H9 (cell line): ENCODE measurements at regions not wholly inside any gene's neighbourhood (a gene's known extent, or its start where the extent isn't known, plus 50 kb on each side); places are given as distances from the start of the nearest gene placed in this dataset.

Experiments used
- DNase-seq: peaks from one replicate; pipeline ENCODE4 v3.0.0-alpha.2; 2017
- H2AFZ ChIP-seq: one replicate; pipeline ENCODE4 v1.6.1; 2013; ENCODE audit warnings: mild to moderate bottlenecking, low read length, control low read depth, moderate library complexity
- H2AK5ac ChIP-seq: 2 replicates; pipeline ENCODE4 v1.6.1; 2013; ENCODE audit warnings: low read length, control low read depth, mixed read lengths; ENCODE audit not compliant: insufficient read length
- H2BK120ac ChIP-seq: one replicate; pipeline ENCODE4 v1.6.1; 2013; ENCODE audit warnings: low read depth, mild to moderate bottlenecking, low read length, control low read depth, inconsistent platforms; ENCODE audit not compliant: poor library complexity, severe bottlenecking
- H2BK12ac ChIP-seq: 2 replicates; pipeline ENCODE4 v1.6.1; 2013; ENCODE audit warnings: low read length, control low read depth, mixed read lengths, low read depth; ENCODE audit not compliant: insufficient read length
- H2BK15ac ChIP-seq: 2 replicates; pipeline ENCODE4 v1.6.1; 2013; ENCODE audit warnings: low read depth, low read length, control low read depth
- H2BK20ac ChIP-seq: one replicate; pipeline ENCODE4 v1.6.1; 2013; ENCODE audit warnings: low read depth, mild to moderate bottlenecking, low read length, control low read depth, inconsistent platforms; ENCODE audit not compliant: poor library complexity, severe bottlenecking
- H2BK5ac ChIP-seq: 2 replicates; pipeline ENCODE4 v1.6.1; 2013; ENCODE audit warnings: low read length, control low read depth, mixed read lengths; ENCODE audit not compliant: insufficient read length
- H3K14ac ChIP-seq: 2 replicates; pipeline ENCODE4 v1.6.1; 2013; ENCODE audit warnings: low read length, control low read depth; ENCODE audit not compliant: insufficient read depth
- H3K18ac ChIP-seq: 2 replicates; pipeline ENCODE4 v1.6.1; 2013; ENCODE audit warnings: low read depth, mild to moderate bottlenecking, mixed read lengths, low read length, control low read depth; ENCODE audit not compliant: insufficient read length
- H3K23ac ChIP-seq: 2 replicates; pipeline ENCODE4 v1.6.1; 2013; ENCODE audit warnings: low read length, control low read depth, mixed read lengths, low read depth; ENCODE audit not compliant: insufficient read length
- H3K23me2 ChIP-seq: 2 replicates; pipeline ENCODE4 v1.6.1; 2013; ENCODE audit warnings: low read depth, mild to moderate bottlenecking, mixed read lengths, low read length, control low read depth; ENCODE audit not compliant: insufficient read length, poor library complexity, severe bottlenecking
- H3K27ac ChIP-seq: 2 replicates; pipeline ENCODE4 v1.5.1; 2013; ENCODE audit warnings: low read length, control low read depth, mixed read lengths, low read depth; ENCODE audit not compliant: insufficient read length
- H3K27me3 ChIP-seq: 2 replicates; pipeline ENCODE4 v1.6.1; 2013; ENCODE audit warnings: low read length, control low read depth, inconsistent platforms; ENCODE audit not compliant: insufficient read depth
- H3K4ac ChIP-seq: 2 replicates; pipeline ENCODE4 v1.6.1; 2013; ENCODE audit warnings: low read depth, mild to moderate bottlenecking, control low read depth, inconsistent platforms, low read length, moderate library complexity
- H3K4me1 ChIP-seq: 2 replicates; pipeline ENCODE4 v1.6.1; 2013; ENCODE audit warnings: low read length, control low read depth, inconsistent platforms; ENCODE audit not compliant: insufficient read depth
- H3K4me2 ChIP-seq: 2 replicates; pipeline ENCODE4 v1.6.1; 2013; ENCODE audit warnings: low read length, control low read depth, mixed read lengths; ENCODE audit not compliant: insufficient read length, insufficient read depth
- H3K56ac ChIP-seq: 2 replicates; pipeline ENCODE4 v1.6.1; 2013; ENCODE audit warnings: low read depth, mild to moderate bottlenecking, mixed read lengths, low read length, control low read depth; ENCODE audit not compliant: insufficient read length
- H3K79me1 ChIP-seq: 2 replicates; pipeline ENCODE4 v1.6.1; 2013; ENCODE audit warnings: low read depth, mild to moderate bottlenecking, moderate library complexity, low read length, control low read depth, inconsistent platforms; ENCODE audit not compliant: insufficient read depth, poor library complexity, severe bottlenecking
- H3K79me2 ChIP-seq: 2 replicates; pipeline ENCODE4 v1.6.1; 2013; ENCODE audit warnings: low read length, control low read depth, inconsistent platforms; ENCODE audit not compliant: insufficient read depth
- H3K9ac ChIP-seq: 2 replicates; pipeline ENCODE4 v1.6.1; 2013; ENCODE audit warnings: low read length, control low read depth, mixed read lengths; ENCODE audit not compliant: insufficient read length; ENCODE audit errors: extremely low read depth
- H3K9me3 ChIP-seq: one replicate; pipeline ENCODE4 v1.6.1; 2013; ENCODE audit warnings: low read depth, low read length, inconsistent platforms; ENCODE audit not compliant: control insufficient read depth
- H3T11ph ChIP-seq: one replicate; pipeline ENCODE4 v1.6.1; 2013; ENCODE audit warnings: mild to moderate bottlenecking, low read length, control low read depth, inconsistent platforms
- H4K20me1 ChIP-seq: one replicate; pipeline ENCODE4 v1.6.1; 2013; ENCODE audit not compliant: control insufficient read depth, insufficient read length, insufficient read depth
- H4K5ac ChIP-seq: 2 replicates; pipeline ENCODE4 v1.6.1; 2013; ENCODE audit warnings: low read depth, mild to moderate bottlenecking, mixed read lengths, low read length, control low read depth; ENCODE audit not compliant: insufficient read length
- H4K8ac ChIP-seq: replicated peaks from 2 replicates; pipeline ENCODE4 v1.6.1; 2013; ENCODE audit warnings: low read length, control low read depth, mixed read lengths, low read depth; ENCODE audit not compliant: insufficient read length
- H4K91ac ChIP-seq: 2 replicates; pipeline ENCODE4 v1.6.1; 2013; ENCODE audit warnings: low read depth, mild to moderate bottlenecking, moderate library complexity, mixed read lengths, low read length, control low read depth; ENCODE audit not compliant: insufficient read length
- H3K27ac Mint-ChIP-seq, 3 experiments: 2 replicates in 2 of 3; 3 replicates in 1 of 3; pipeline ENCODE4 v1.8.0; 2020 to 2021; ENCODE audit warnings: mixed read lengths in 3 of 3, mild to moderate bottlenecking in 1 of 3, moderate library complexity in 1 of 3
- H3K27me3 Mint-ChIP-seq: 2 replicates; pipeline ENCODE4 v1.8.0; 2021; ENCODE audit warnings: low read depth, mild to moderate bottlenecking, moderate library complexity, mixed read lengths
- H3K36me3 Mint-ChIP-seq, 3 experiments: 2 replicates in 2 of 3; 3 replicates in 1 of 3; pipeline ENCODE4 v1.8.0; 2020 to 2021; ENCODE audit warnings: low read depth in 3 of 3, mixed read lengths in 3 of 3; ENCODE audit not compliant: insufficient read depth in 1 of 3
- H3K4me1 Mint-ChIP-seq, 2 experiments: 2 replicates each; pipeline ENCODE4 v1.8.0; 2020; ENCODE audit warnings: mixed read lengths in 2 of 2
- H3K4me3 Mint-ChIP-seq, 2 experiments: 2 replicates in 1 of 2; 3 replicates in 1 of 2; pipeline ENCODE4 v1.8.0; 2020 to 2021; ENCODE audit warnings: mild to moderate bottlenecking in 2 of 2, mixed read lengths in 2 of 2, moderate library complexity in 1 of 2
- H3K9me3 Mint-ChIP-seq, 2 experiments: 2 replicates in 1 of 2; 3 replicates in 1 of 2; pipeline ENCODE4 v1.8.0; 2020; ENCODE audit warnings: mild to moderate bottlenecking in 2 of 2, mixed read lengths in 2 of 2, moderate library complexity in 1 of 2
- WGBS: extraction: QIAGEN DNeasy Blood & Tissue Kit; methylation state at CpG from one replicate; pipeline ENCODE4 v1.1.7; 2013; ENCODE audit warnings: missing lambda C conversion rate, low lambda C conversion rate, mixed read lengths; ENCODE audit not compliant: insufficient read length; ENCODE audit errors: extremely low coverage; 5-methylcytosine and 5-hydroxymethylcytosine counted together
- TF ChIP-seq, protein P1 (sequence below): fragments of 200-600 bp; sonication (generic); conservative IDR thresholded peaks from 3 replicates; pipeline ENCODE4 v1.8.0; 2021; ENCODE audit warnings: antibody characterized with exemption, mild to moderate bottlenecking

DNA sequence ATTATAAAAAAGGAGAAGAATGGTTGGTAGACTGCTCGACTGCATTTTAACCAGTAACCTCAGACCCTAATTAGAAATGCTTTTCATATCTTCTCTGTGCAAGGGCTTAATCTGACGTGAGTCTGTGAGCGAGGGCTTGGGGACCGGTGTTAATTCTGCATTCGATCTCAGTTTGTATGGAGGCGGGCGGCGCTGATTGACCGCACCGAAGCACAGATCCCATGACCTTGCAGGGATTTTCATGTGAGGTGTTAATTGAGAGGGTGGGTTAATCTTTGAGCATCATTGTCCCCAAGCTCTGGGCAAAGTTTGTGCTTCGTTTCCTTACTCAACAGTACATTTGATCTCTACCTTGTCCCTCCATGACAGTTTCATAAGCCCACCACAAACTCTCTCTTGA, 250.9 kb downstream of the NR2F2 start:
- no peak overlapping the region for H3K27ac Mint-ChIP-seq
- H3K4ac ChIP-seq, result no peak overlapping the region

More for the DNA sequence above, 250.9 kb downstream of the NR2F2 start:
- no peak overlapping the region for H3K27ac ChIP-seq
- H3K79me2 ChIP-seq, result no peaks in the 10 kb centered on the region
- H3K18ac ChIP-seq, result no peak overlapping the region
- peaks cover 11 to 18% of the 10 kb centered on the region in 2 experiments for H3K4me1 Mint-ChIP-seq
- no peaks in the 10 kb centered on the region for H3K9me3 ChIP-seq
- H3K36me3 Mint-ChIP-seq, result no peaks in the 10 kb centered on the region
- H3K27me3 Mint-ChIP-seq, result no peaks in the 10 kb centered on the region; the same call in 1 of the 2 replicates
- H2BK20ac ChIP-seq, result no peak overlapping the region
- no CpG with 5 or more reads among the region's 11 CpGs for WGBS
- H3K27me3 ChIP-seq, result no peaks in the 10 kb centered on the region; the same call in 1 of the 2 replicates
- no peak overlapping the region for H2AK5ac ChIP-seq
- no peak overlapping the region for H3K56ac ChIP-seq
- H3K4me2 ChIP-seq, result no peak overlapping the region
- no peak overlapping the region for H2BK15ac ChIP-seq
- no peak overlapping the region for H3K23ac ChIP-seq
- no peaks in the 10 kb centered on the region for H3K79me1 ChIP-seq
- H2BK12ac ChIP-seq, result no peak overlapping the region
- no peak overlapping the region for H3K14ac ChIP-seq
- H4K5ac ChIP-seq, result no peak overlapping the region
- H3K4me3 Mint-ChIP-seq, result no peak overlapping the region
- H2AFZ ChIP-seq, result no peak overlapping the region
- H2BK120ac ChIP-seq, result no peak overlapping the region
- H4K91ac ChIP-seq, result no peak overlapping the region
- H3T11ph ChIP-seq, result no peak overlapping the region
- no peaks in the 10 kb centered on the region for H3K9me3 Mint-ChIP-seq
- TF ChIP-seq, protein P1, sequence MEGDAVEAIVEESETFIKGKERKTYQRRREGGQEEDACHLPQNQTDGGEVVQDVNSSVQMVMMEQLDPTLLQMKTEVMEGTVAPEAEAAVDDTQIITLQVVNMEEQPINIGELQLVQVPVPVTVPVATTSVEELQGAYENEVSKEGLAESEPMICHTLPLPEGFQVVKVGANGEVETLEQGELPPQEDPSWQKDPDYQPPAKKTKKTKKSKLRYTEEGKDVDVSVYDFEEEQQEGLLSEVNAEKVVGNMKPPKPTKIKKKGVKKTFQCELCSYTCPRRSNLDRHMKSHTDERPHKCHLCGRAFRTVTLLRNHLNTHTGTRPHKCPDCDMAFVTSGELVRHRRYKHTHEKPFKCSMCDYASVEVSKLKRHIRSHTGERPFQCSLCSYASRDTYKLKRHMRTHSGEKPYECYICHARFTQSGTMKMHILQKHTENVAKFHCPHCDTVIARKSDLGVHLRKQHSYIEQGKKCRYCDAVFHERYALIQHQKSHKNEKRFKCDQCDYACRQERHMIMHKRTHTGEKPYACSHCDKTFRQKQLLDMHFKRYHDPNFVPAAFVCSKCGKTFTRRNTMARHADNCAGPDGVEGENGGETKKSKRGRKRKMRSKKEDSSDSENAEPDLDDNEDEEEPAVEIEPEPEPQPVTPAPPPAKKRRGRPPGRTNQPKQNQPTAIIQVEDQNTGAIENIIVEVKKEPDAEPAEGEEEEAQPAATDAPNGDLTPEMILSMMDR, result no peak
- H3K9ac ChIP-seq, result no peak overlapping the region
- H4K20me1 ChIP-seq, result no peaks in the 10 kb centered on the region
- no peak for DNase-seq
- H2BK5ac ChIP-seq, result no peak overlapping the region
- no peaks in the 10 kb centered on the region for H3K4me1 ChIP-seq
- H4K8ac ChIP-seq, result no peak overlapping the region
- H3K23me2 ChIP-seq, result no peaks in the 10 kb centered on the region
